ENCODE measurements at regions not wholly inside any gene's neighbourhood (a gene's known extent, or its start where the extent isn't known, plus 50 kb on each side); places are given as distances from the start of the nearest gene placed in this dataset.

GRCh38 chr22:48613566-48614200 is 1214.0 kb downstream of the BRD1 start:
- TF ChIP-seq CTCF (IDR thresholded peaks at IDR 0.05 in 8 of 11, conservative IDR thresholded peaks at IDR 0.05 in 3 of 11), result no peak
- TF ChIP-seq POLR2AphosphoS5 (IDR thresholded peaks at IDR 0.05), result no peak
- no peak for TF ChIP-seq POLR2A (IDR thresholded peaks at IDR 0.05)

All from spleen (tissue), 7 donors.